Germinal center (tissue), 1 donor: ENCODE measurements at regions not wholly inside any gene's neighbourhood (a gene's known extent, or its start where the extent isn't known, plus 50 kb on each side); places are given as distances from the start of the nearest gene placed in this dataset.
A peak's percentile ranks its signal among the peaks of the same experiment; 100 is the strongest.
"Not testable (repeated sequence)": the region's sequence is repeated elsewhere in the genome, so short reads cannot be mapped to it uniquely, and the experiment has no call there.

Experiments used
- DNase-seq: peaks from one replicate; pipeline ENCODE4 v3.0.0; 2012; ENCODE audit warnings: mixed read lengths, low spot score

DNA sequence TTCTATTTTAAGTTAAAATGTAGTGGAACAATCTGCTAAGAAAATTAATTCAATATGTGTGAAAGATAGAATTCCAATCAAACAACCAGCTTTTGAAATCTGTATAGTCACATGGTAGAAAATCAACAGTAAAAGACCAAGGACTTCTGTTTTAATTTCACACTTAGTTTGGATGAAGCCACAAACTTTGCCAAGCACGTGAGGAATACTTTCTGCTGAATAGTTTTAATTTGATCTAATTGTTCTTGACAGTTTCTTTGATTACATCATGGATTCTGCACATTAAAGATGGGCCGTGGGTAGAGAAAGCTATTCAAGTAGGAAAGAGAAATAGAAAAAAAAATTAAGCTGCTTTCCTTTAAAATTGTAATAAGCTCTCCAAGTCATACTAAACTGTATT lies 137.9 kb upstream of the FAM241A start:
- no peak for DNase-seq

DNA sequence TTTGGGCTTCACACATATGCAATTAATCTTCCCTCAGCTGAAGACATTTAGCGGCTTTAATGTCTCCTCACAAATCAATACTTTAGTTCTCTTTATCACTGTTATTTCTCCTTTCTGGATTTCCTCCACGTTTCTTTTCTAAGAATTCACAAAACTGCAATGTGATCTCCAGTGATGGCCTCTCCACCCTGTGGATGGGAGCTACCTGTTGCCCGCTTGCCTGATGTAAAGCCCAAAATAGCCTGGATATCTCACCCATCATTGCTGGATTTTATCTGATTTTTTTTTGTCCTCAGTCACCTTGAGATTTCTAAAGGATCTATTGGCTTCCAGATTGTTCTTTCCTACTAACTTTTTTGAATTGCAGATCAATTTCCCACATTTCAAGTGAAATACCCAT lies 129.3 kb upstream of the FAM241A start:
- DNase-seq: no peak

DNA sequence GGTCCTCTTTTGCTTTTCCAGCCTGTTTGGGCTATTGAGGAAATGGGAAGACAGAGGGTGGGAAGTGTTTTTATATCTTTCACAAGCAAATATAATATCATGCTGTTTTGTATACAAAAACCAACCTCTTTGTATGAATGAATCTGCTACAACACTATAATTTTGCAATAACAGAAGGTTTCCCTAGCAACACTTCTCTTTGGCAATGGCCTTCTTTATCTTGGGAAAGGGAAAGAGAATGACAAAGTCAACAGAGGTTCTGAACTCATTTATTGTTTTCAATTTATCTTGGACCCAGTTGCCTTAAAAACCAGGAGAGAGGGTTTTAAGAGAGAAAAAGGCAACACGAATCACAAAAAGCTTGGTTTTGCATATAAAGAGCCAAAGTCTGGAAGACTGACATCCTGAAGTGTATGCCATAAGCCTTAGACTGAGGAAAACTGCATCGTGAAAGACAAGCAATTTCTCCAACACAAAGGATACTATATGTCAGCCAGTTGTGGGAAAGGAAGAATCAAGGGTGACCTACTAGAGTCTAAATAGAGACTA lies 121.8 kb upstream of the FAM241A start:
- DNase-seq: no peak

- DNase-seq: no peak
Measured at GRCh38 chr4:112026058-112026457, 119.2 kb upstream of the FAM241A start.

- DNase-seq: no peak
Measured at GRCh38 chr4:112029771-112030171, 115.5 kb upstream of the FAM241A start.

- DNase-seq: peak; percentile 21
Measured at GRCh38 chr4:112031712-112032328, 113.4 kb upstream of the FAM241A start.

GRCh38 chr4:112036886-112037285 lies 108.4 kb upstream of the FAM241A start:
- no peak for DNase-seq

DNA sequence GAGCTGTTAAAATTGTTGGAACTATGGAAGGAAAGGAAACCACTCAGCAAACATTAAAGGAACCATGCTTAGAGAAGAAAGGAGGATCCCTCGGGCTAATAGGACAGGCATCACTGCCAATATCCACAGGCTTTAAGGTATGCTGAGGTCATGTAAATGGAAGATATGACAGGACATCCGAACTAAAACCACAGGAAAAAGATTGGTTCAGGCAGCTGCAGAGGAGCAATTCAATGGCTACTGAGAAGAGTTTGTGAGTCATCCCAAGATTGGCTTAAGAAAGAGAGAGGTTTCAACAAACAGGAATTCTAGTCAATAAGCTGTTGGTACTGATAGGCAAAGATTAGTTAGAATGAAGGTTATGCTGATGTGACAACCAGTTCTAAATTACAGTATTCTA lies 106.4 kb upstream of the FAM241A start:
- DNase-seq: no peak

GRCh38 chr4:112049119-112049518 lies 96.1 kb upstream of the FAM241A start:
- not testable (repeated sequence) for DNase-seq

GRCh38 chr4:112053825-112054350 lies 91.4 kb upstream of the FAM241A start:
- DNase-seq: no peak

DNA sequence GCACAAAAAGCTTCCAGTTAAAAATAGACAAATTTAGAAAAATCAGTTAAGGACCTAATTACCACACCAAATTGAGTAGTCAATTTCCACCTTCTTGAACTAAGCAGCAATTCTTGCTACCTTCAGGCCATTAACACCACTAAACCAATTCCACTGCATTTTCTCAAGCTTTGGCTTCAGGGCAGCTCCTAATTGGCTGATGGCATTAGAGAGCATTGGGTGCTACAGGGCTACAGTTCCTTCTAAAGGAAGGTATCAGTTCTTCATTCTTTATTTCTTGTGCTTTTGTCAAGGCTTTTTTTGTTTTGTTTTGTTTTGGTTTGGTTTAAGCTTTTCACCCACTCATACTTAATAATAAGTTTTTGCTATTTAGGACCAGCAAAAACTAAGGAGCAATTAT lies 90.2 kb upstream of the FAM241A start:
- no peak for DNase-seq

- DNase-seq: no peak
Measured at GRCh38 chr4:112057470-112057869, 87.8 kb upstream of the FAM241A start.

- no peak for DNase-seq
Measured at GRCh38 chr4:112058433-112058832, 86.8 kb upstream of the FAM241A start.

GRCh38 chr4:112060212-112060611 lies 85.0 kb upstream of the FAM241A start:
- no peak for DNase-seq

GRCh38 chr4:112061207-112061817 lies 83.9 kb upstream of the FAM241A start:
- no peak for DNase-seq

DNA sequence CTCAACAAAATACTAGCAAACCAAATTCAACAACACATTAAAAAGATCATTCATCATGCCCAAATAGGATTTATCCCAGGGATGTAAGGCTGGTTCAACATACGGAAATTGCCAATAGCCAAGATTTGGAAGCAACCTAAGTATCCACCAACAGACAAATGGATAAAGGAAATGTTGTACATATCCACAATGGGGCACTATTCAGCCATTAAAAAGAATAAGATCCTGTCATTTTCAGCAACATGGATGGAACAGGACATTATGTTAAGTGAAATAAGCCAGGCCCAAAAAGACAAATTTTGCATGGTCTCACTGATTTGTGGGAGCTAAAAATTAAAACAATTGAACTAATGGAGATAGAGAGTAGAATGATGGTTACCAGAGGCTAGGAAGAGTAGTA lies 82.0 kb upstream of the FAM241A start:
- DNase-seq: no peak

GRCh38 chr4:112069110-112069509 lies 76.1 kb upstream of the FAM241A start:
- no peak for DNase-seq

DNA sequence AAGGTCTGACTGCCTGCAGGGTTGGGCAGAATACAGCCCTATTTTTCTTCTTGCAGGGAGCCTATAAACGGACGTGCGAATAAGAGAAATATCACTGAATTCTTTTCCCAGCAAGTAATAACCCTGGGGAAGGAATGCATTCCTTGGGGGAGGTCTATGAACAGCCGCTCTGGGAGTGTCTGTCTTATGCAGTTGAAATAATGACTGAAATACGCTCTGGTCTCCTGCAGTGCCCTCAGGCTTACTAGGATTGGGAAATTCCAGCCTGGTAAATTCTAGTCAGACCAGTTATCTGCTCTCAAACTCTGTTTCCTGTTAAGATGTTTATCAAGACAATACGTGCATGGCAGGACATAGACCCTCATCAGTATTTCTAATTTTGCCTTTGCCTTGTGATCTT lies 72.1 kb upstream of the FAM241A start:
- no peak for DNase-seq

- peak; percentile 43 for DNase-seq
Measured at GRCh38 chr4:112075129-112075753, 70.0 kb upstream of the FAM241A start.

- no peak for DNase-seq
Measured at GRCh38 chr4:112075906-112076305, 69.3 kb upstream of the FAM241A start.

- DNase-seq: no peak
Measured at GRCh38 chr4:112076919-112077608, 68.2 kb upstream of the FAM241A start.

GRCh38 chr4:112077743-112078142 lies 67.5 kb upstream of the FAM241A start:
- no peak for DNase-seq
